ENCODE measurements at regions not wholly inside any gene's neighbourhood (a gene's known extent, or its start where the extent isn't known, plus 50 kb on each side); places are given as distances from the start of the nearest gene placed in this dataset.
"Not testable (repeated sequence)": the region's sequence is repeated elsewhere in the genome, so short reads cannot be mapped to it uniquely, and the experiment has no call there.

DNA sequence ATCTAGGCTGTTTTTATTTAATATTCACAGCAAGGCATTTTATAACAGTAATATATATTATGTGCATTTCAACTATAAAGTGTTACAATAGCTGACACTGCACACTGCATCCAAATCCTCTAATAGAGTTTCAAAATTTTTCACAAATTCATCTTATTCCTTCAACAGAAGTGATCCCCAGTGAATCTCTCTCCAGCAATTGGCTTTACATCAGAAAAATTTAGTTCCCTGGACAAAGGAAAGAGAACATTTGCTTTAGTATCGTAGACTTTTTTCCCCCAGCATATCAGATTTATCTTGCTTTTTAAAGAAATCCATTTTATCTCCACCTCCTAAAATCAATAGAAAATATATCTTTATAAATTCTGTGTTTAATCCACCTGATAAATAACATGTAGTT is 868.6 kb downstream of the TBL1XR1 start:
- DNase-seq (ENCODE audit: low spot score): no peak

DNA sequence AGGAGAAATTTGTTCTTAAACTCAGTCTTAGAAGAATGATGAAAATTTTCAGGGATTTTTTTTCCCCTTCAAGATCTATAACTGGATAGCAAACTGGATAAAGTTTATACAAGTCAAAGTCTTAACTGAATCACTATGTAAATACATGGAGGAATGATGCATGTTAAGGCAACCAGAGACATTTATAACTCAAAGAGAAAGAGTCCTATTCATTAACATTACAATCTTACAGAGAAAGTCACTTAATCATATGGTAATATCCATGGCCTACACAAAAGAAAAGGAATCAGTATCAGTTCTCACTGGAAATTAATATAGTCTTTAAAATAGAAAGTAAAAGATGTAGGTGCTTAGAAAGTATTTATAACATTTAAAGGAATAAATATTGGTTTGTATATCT is 869.1 kb downstream of the TBL1XR1 start:
- DNase-seq (ENCODE audit: low spot score): no peak

DNA sequence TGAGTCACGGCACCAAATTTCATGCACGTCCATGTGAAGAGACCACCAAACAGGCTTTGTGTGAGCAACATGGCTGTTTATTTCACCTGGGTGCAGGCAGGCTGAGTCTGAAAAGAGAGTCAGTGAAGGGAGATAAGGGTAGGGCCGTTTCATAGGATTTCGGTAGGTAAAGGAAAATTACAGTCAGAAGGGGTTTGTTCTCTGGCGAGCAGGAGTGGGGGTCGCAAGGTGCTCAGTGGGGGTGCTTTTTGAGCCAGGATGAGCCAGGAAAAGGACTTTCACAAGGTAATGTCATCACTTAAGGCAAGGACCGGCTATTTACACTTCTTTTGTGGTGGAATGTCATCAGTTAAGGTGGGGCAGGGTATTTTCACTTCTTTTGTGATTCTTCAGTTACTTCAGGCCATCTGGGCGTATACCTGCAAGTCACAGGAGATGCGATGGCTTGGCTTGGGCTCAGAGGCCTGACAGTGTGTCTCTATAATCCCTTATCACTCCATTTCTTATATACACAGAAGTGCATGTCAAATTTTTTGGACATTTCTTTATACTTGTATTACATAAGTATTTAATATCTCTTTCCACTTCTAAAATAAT is 870.3 kb downstream of the TBL1XR1 start:
- not testable (repeated sequence) for DNase-seq (ENCODE audit: low spot score)

DNA sequence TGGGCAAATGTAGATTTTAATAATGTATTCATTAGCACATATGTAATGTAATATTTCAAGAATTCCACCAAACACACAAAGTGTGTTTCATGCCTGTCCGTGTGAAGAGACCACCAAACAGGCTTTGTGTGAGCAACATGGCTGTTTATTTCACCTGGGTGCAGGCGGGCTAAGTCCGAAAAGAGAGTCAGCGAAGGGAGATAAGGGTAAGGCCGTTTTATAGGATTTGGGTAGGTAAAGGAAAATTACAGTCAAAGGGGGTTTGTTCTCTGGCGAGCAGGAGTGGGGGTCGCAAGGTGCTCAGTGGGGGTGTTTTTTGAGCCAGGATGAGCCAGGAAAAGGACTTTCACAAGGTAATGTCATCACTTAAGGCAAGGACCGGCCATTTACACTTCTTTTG is 875.8 kb downstream of the TBL1XR1 start:
- not testable (repeated sequence) for DNase-seq (ENCODE audit: low spot score)

DNA sequence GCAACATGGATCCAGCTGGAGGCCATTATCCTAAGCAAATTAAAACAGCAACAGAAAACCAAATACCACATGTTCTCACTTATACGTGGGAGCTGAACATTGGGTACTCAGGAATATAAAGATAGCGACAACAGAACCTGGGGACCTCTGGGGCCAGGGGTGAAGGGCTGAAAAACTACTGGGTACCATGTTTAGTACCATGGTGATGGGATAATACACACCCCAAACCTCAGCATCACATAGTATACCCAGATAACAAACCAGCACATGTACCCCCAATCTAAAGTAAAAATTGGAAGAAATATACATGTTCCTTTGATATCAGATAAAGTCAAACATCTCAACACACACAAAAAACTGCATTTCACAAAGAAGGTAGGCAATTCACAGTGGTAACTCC is 876.2 kb downstream of the TBL1XR1 start:
- DNase-seq (ENCODE audit: low spot score): no peak

DNA sequence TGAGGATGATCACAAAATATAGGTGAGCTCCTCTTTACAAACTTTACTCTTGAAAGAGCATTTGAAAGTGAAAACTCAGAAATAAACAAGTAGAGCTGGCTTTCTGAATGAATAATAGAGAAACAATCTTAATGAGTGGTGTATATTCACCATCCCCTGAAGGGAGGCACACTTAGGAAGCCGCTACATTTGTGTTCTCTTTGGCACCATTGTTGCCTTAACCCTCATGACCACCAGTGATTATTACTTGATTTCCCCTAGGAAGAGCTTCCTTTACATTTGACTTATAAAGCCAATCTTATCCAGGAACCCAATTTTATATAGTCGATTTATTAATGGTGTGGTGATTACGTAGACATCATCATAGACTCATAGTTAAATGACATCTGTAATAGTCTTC is 883.9 kb downstream of the TBL1XR1 start:
- no peak for DNase-seq (ENCODE audit: low spot score)

DNA sequence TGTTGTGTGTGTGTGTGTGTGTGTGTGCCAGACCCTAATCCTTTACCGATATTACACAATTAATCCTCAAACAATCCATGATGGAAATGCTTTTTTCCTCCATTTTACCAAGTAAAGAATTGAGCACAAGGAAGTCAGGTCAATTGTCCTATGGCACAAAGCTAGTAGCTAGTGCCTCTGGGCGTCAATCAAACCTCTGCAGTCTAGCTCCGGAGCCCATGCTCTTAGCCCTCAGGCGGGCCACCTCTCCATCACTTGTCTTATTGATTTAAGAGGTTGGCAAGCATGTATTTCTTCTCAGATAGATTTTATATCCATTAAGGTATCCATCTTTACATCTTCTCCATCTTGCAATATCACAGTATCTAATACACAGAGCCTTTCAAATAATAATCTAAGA is 886.6 kb downstream of the TBL1XR1 start:
- DNase-seq (ENCODE audit: low spot score): no peak

DNA sequence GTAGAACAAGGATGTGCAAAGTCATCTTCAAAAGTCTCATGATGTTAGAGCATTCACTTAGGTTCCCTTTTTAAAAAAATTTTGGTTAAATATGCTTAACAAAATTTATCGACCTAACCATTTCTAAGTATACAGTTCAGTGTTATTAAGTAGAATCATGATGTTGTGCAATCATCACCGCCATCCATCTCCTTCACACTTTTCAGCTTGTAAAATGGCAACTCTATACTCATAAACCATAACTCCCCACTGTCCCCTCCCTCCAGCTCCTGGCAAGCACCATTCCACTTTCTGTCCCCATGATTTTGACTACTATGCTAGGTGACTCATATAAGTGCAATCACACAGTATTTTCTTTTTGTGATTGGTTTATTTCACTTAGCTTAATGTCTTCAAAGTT is 895.0 kb downstream of the TBL1XR1 start:
- no peak for DNase-seq (ENCODE audit: low spot score)

DNA sequence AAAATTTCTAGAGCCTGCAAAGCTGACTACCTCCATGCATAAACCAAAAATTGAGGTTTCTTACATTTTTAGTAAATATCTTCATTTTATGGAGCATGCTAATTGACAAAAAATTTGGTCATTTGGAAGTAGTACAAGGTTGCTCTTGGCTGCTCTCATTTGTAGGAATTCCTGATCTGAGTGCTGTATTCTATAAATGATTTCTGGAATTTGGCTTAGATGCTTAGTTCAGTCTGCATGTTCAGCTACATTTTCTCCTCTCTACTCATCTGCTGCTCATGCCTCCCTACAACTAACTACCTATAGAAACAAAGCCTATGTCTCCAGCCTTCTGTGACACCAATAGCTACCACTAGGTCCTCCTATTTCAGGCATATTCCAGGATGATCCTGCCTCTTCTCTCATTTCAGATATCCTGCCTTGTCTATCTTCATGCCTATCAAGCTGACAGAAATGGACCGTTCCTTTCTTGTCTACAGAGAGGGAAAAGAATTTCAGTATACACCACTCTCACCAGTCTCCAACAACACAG is 901.1 kb downstream of the TBL1XR1 start:
- DNase-seq (ENCODE audit: low spot score): no peak

DNA sequence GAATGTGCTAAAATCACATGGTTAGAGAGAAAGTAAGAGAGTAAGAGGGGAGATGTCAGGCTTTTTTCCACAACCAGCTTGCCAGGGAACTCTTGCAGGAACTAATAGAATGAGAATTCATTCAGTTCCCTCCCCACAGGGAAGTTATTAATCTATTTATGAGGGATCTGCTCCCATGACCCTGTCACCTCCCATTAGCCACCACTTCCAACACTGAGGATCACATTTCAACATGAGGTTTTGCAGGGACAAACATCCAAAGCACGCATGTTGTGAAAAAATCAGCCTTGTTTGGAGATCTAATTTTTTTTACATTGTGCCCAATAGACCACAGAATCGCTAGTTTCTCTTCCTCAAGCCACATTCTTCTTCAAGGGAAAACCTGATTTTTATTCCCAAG is 904.0 kb downstream of the TBL1XR1 start:
- DNase-seq (ENCODE audit: low spot score): no peak

DNA sequence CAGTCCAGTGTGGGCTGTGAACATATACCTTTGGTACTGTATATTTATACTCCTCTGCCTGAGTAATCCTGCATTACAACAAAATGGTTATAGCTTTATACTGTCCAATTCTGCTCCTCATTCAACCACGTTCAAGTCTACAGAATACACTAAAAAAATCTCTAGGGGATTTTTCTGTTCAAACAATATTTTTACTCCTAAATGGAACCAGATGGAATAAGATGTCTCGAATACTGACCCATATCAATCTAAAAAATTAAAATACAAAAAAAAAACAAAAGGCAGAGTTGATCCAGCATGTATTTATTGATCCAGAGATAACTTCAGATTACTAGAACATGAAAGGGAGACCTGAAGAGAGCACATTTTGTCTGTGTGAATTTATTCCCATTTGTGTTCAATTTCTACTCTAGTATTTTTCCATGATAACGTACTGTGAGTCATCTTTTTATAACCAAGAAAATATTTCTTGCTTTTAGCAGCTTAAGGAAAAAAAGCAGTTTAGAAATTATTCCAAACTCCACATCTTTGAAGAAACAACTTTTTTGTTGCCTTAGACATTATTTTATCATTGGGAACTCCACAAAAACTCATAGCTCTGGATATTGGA is 910.7 kb downstream of the TBL1XR1 start:
- DNase-seq (ENCODE audit: low spot score): no peak

DNA sequence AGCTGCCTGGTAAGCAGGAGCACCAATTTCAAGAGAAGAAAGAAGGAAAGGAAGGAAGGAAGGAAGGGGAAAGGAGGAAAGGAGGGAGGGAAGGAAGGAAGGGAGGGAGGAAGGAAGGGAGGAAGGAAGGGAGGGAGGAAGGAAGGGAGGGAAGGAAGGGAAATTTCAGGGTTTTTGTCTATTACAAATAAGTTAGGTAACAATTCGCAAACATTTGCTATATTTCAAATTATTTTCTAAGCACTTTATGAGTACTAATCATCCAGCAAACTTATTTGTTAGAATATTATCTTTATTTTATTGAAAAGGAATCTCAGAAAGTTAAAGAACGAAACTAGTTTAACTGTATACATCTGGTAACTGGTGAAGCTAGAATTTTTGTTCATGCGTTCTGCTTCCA is 921.7 kb downstream of the TBL1XR1 start:
- DNase-seq (ENCODE audit: low spot score): no peak

DNA sequence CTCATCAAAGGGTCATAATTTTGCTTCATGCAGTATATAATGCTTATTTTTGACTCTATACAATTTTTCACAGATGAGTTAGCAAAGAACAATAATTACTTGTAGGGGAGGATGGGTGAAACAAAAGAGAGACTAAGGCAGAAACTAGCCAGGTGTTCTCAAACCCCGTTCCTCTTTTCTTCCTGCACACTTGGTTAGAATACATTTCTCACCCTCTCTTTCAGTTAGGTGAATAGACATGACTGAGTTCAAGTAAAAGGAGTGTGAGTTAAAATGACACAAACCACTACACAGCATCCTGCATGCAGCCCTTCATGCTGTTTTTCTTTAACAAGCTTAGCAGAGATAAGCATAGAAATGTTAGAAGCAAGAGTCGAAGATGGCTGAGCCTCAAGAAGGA is 922.2 kb downstream of the TBL1XR1 start:
- DNase-seq (ENCODE audit: low spot score): no peak

DNA sequence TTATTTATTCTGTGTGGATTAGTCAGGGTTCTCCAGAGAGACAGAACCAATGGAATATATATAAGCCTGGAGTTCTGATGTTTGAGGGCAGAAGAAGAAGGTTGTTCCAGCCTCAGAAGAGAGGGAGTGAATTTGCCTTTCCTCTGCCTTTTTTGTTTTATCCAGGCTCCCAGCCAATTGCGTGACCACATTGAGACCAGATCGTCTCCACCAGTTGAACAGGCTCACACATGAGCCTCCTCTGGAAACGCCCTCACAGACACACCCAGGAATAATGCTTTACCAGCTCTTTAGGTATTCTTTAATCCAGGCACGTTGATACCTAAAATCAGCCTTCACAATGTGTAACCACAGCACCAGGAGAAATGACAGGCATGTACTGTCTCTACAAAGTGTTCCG is 923.1 kb downstream of the TBL1XR1 start:
- no peak for DNase-seq (ENCODE audit: low spot score)

DNA sequence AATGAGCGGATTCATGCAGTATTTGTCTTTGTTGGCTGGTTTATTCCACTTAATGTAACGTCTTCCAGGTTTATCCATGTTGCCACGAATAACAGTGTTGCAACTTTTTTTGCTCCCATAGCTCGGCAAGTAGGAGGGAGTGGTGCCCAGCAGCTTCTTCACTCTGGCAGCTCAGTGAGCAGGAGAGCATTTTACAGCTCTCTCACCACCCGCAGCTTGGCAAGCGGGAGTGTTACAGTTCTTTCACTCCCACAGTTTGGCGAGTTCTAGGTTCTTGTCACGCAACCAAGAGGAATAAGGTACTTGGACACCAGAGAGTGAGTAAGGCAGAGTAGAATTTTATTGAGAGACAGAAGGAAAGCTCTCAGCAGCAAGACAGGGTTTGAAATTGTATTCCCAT is 935.2 kb downstream of the TBL1XR1 start:
- no peak for DNase-seq (ENCODE audit: low spot score)

DNA sequence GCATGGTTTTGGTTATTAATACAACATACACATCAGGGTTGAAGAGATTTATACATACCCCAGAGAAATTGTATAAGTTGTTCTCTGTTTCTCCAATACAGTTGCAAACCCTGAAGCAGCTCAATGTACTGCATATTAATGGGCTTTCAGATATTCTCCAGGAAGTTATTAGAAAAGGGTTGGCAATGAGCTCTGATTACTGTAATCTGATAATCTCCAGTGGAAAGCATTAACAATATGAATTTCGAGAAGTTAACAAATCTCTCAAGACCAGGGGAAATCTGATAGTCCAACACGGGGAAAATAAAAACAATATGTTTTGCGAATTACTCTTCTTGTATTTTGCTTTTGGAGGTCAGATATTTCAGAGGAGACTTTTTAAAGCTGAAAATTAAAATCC is 950.1 kb downstream of the TBL1XR1 start:
- DNase-seq (ENCODE audit: low spot score): no peak

DNA sequence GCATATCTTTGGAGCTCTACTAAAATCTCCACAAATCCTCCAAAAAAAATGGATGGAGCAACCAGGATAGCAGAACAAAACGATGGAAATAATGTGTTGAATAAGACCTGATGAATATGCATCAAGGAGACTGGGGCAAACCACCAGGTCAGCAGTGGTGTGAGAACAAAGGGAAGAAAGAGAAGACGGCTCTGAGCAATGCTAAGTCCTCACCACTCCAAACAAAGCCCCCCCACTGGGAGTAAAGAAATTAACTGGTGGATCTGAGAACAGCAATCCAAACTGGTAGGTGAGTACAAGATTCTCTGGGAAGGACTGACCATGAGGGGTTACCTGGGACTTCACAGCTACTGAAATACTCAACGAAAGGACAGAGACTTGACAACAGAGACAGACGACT is 977.3 kb downstream of the TBL1XR1 start:
- DNase-seq (ENCODE audit: low spot score): no peak

DNA sequence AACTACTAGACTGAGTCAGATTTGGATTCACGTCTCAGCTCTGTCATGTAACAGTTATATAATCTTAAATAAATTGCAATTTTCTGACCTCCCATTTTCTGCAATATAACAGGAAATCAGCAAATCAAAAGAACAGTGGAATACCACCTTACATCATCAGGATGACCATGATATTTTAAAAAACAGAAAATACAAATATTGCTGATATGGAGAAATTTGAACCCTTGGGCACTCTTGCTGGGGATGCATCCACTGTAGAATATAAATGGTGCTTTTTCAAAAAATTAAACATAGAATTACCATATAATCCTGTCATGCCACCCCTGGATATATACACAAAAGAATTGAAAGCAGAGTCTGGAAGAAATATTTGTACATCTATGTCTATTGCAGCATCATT is 982.5 kb downstream of the TBL1XR1 start:
- DNase-seq (ENCODE audit: low spot score): no peak

DNA sequence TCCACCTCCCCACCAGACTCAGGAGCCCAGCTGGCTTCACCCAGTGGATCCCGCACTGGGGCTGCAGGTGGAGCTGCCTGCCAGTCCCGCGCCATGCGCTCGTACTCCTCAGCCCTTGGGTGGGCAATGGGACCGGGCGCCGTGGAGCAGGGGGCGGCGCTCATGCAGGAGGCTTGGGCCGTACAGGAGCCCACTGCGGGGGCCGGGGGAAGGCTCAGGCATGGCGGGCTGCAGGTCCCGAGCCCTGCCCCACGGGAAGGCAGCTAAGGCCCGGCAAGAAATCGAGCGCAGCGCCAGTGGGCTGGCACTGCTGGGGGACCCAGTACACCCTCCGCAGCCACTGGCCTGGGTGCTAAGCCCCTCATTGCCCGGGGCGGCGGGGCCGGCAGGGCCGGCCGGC is 984.0 kb downstream of the TBL1XR1 start:
- not testable (repeated sequence) for DNase-seq (ENCODE audit: low spot score)

DNA sequence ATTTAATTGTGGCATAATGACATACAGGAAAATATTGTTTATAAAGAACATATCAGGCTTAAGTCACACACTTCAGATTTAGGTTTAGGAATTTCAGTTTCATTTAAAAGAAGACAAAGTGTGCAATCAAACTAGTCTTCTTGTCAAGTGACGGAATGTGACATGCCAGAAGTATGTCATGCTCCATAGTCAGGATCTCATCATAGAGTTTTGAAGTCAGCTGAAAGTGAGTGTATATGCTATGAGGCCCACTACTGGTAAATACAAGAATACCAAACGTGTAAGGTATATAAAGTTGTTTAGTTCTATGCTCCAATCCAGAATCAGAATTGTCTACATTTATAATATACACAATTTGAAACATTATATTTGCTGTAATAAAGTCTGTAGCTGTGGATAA is 988.4 kb downstream of the TBL1XR1 start:
- no peak for DNase-seq (ENCODE audit: low spot score)

DNA sequence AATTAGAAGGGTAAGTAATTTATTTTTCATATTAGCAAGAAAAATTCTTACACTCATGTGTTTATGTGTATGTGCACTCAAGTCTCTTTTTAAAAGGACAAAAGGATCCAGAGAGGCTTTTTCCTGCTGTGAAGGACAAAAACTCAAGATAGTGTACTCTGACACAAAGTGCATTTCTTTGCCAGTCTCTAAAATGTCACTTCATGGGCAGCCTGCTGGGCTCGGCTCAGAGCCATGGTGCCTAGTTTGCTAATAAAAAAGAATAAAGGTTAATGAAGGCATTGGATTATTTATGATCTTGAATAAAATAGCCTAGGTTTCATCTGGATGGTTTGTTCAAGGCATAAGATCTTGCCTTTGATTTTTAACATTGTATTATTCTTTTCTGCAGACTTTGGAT is 989.0 kb downstream of the TBL1XR1 start:
- no peak for DNase-seq (ENCODE audit: low spot score)

DNA sequence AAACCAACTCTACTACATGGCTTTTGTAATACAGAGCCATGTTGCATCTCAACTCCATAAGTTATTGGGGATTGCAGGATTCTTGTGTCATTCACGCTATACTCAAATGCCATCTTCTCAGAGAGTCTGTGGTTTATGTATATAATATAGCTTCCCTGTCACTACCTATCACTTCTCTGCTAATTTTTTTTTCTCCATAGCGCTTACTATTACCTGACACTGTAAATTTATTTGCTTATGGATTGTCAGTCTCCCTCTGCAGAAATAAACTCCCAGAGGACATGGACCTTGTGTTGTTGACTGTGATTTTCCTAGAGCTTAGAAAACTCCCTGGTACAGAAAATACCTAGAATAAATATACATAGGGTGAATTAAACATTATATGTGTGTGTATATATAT is 990.5 kb downstream of the TBL1XR1 start:
- DNase-seq (ENCODE audit: low spot score): no peak

DNA sequence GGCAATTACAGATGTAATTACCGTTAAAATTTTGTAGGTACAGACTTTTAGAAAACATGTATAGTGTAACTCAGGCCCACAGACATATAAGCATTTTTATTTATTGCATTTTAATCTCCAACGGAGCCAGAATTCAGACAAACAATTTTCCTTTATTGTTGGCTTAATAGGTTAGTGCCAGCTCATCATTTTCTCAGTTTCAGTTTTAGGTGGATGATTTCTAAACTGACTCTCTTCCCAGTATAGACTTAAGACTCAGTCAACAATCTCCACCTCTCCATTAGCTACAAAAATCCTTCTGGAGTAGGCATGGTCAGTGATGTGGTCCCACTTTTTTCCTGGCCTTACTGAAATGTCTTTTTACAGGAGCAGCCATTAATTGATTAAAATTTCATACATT is 994.6 kb downstream of the TBL1XR1 start:
- no peak for DNase-seq (ENCODE audit: low spot score)

DNA sequence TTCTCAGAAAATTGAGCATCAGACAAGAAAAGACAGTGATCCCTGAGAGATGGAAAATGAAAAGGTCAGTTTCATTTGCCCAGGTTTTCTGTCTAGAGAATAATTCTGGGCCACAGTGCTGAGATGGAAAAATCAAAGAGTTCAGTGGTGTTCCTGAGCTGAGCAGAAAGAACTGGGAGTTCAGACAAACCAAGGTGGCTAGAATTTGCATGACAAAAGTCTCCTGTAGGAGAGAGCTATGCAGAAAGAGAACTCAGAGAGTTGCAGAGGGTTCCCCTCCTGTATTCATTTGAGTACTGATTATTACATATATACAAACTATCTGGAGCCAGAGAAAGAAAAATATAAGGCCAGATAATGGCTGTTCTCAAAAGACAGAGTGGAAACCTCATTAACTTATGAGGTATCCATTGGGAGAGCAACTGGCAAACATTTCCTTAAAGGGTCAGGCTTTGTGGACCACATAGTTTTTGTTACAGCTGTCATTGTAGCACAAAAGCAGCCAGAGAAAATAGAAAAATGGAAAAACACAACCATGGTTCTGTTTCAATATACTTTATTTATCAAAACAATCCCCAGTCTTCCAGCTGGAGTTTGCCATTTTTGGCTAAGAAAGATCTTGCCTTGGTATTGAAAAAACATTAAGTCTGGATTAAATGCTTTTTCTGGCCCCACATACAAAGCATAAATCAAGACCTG is 1004.1 kb downstream of the TBL1XR1 start:
- DNase-seq (ENCODE audit: low spot score): no peak

Data from CD4-positive, alpha-beta T cell treated with Interleukin-15 for 4 hours (primary cell).